ENCODE measurements at regions not wholly inside any gene's neighbourhood (a gene's known extent, or its start where the extent isn't known, plus 50 kb on each side); places are given as distances from the start of the nearest gene placed in this dataset.

DNA sequence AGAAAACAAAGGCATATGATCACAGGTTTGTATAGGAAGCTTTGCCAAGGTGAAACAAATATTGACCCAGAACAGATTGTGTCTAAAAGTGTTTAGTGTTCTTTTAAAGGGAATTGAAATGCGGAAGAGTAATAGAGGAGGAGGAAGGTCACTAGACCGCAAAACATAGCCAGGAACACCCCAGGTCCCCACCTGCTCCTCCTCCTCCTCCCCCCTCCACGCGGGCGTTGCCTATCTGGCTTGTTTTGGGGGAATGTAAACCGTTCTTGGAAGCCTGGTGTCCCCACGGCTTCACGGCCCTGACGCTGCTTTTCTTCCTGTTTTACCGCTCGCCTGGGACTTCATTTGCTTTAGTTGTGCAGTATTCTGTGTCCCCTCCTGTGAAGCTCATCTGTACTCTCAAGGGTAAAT lies 81.0 kb upstream of the PFKP start:
- no peak for TF ChIP-seq Cebpa-rat (IDR thresholded peaks at IDR 0.05)
- Histone ChIP-seq H3K9me3 (replicated peaks in 1 of 11) (peaks cover 13 to 24% (median 19%) of the 10 kb centered on the region in 11 experiments), H3K9ac (peak overlapping the region in 4 of 11 experiments; percentile 8 to 60 (median 42); a peak in 7 of 22 replicates), H3K27ac (peak overlapping the region in 4 of 11 experiments; percentile 1 to 31 (median 14); a peak in 3 of 22 replicates), H3K4me2 (peak overlapping the region; percentile 57 to 94 (median 78)), H3K4me3 (peak overlapping the region in 6 of 10 experiments; percentile 6 to 39 (median 21); a peak in 4 of 20 replicates), H3K4me1 (peaks cover 17 to 33% (median 26%) of the 10 kb centered on the region in 10 experiments), H3K36me3 (no peaks in the 10 kb centered on the region), H3K27me3 (0 out of 22 replicates have a peak, but pooled peaks cover 0 to 4% (median 0%) of the 10 kb centered on the region in 11 experiments), H4K20me1 (no peaks in the 10 kb centered on the region)

DNA sequence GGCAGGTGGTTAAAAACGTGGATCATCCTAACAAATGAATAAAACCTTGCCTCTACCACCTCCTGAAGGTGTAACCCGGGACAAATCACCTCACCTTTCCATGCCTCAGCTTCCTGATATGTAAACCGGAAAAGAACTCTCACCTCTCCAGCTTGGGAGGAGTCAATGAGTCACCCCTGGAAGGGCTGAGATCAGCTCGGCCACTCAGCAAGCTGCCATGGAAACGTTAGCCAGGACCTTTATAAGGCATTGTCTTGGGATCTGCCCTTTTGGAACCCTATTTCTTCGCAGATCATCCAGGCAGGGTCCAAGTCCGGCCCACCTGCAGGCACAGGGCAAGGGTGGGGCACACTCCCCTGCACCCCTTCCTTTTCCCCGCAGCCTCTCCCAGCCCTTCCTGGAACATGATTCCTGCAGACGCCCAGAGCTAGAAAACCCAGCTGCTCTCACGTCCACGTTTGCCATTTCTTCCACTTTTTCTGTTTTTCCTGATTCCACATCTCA lies 81.6 kb upstream of the PFKP start:
- H3K4me2 ChIP-seq: peak overlapping the region; percentile 57 to 94 (median 78)
- peak overlapping the region in 2 of 10 experiments; percentile 2 to 25; a peak in 1 of 20 replicates for H3K4me3 ChIP-seq
- H3K27ac ChIP-seq: no peak overlapping the region; a peak in 1 of 22 replicates
- H4K20me1 ChIP-seq: no peaks in the 10 kb centered on the region
- H3K9ac ChIP-seq: peak overlapping the region in 1 of 11 experiments; percentile 60; a peak in 2 of 22 replicates
- H3K36me3 ChIP-seq: no peaks in the 10 kb centered on the region
- peaks cover 13 to 24% (median 19%) of the 10 kb centered on the region in 11 experiments for H3K9me3 ChIP-seq (replicated peaks in 1 of 11)
- peaks cover 22 to 40% (median 28%) of the 10 kb centered on the region in 10 experiments for H3K4me1 ChIP-seq
- TF ChIP-seq Cebpa-rat (IDR thresholded peaks at IDR 0.05): no peak
- H3K27me3 ChIP-seq: 0 out of 22 replicates have a peak, but pooled peaks cover 0 to 4% (median 0%) of the 10 kb centered on the region in 11 experiments

DNA sequence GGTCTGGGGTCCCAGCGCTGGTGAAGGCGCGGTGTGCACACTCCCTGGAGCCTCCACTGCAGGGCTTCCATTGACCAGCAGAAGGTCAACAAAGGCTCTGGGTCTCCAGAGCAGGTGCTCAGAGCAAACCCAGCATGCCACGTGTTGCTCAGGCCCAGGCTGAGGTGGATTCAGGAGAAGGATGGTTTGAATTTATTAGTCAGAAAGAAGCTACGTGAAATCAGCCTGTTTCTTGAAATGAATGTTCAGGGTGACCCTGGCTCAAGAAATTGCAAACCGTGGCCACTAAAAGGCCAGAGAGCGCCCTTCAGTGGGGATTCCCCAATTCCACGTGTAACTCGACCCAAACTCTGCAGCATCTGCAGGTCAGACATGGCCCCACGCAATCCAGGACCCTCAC lies 82.7 kb upstream of the PFKP start:
- Histone ChIP-seq H3K27me3 (0 out of 22 replicates have a peak, but pooled peaks cover 0 to 4% (median 0%) of the 10 kb centered on the region in 11 experiments), H3K4me2 (no peak overlapping the region), H3K9ac (no peak overlapping the region), H3K4me1 (peaks cover 22 to 40% (median 28%) of the 10 kb centered on the region in 10 experiments), H3K4me3 (no peak overlapping the region), H4K20me1 (no peaks in the 10 kb centered on the region), H3K36me3 (no peaks in the 10 kb centered on the region), H3K9me3 (replicated peaks in 1 of 11) (peaks cover 10 to 20% (median 15%) of the 10 kb centered on the region in 11 experiments), H3K27ac (no peak overlapping the region)
- TF ChIP-seq Cebpa-rat (IDR thresholded peaks at IDR 0.05): no peak

DNA sequence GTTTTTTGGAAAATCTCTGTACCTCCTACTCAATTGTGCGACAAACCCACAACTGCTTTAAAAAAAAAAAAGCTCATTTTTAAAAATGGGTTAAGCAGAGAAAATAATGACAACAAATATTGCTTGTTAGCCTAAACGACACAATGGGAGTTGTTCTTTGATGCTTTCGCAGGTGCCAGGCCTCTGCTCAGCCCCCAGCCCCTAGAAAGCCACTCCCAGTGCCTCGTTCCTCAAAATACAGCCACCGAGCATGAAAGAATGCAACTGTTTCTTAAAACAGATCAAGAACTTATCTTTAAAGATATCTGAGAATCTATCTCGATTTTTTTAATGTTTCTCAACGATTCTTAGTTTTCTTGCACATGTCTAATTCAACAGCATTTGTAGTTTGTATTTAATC lies 85.2 kb upstream of the PFKP start:
- no peak for TF ChIP-seq Cebpa-rat (IDR thresholded peaks at IDR 0.05)
- no peak overlapping the region for H3K9ac ChIP-seq
- 0 out of 22 replicates have a peak, but pooled peaks cover 0 to 4% (median 0%) of the 10 kb centered on the region in 11 experiments for H3K27me3 ChIP-seq
- H3K36me3 ChIP-seq: no peaks in the 10 kb centered on the region
- H3K4me3 ChIP-seq: no peak overlapping the region
- H3K4me2 ChIP-seq: no peak overlapping the region
- no peak overlapping the region for H3K27ac ChIP-seq
- H3K9me3 ChIP-seq (replicated peaks in 1 of 11): no peaks in the 10 kb centered on the region
- H4K20me1 ChIP-seq: no peaks in the 10 kb centered on the region
- H3K4me1 ChIP-seq: peaks cover 16 to 32% (median 25%) of the 10 kb centered on the region in 10 experiments

DNA sequence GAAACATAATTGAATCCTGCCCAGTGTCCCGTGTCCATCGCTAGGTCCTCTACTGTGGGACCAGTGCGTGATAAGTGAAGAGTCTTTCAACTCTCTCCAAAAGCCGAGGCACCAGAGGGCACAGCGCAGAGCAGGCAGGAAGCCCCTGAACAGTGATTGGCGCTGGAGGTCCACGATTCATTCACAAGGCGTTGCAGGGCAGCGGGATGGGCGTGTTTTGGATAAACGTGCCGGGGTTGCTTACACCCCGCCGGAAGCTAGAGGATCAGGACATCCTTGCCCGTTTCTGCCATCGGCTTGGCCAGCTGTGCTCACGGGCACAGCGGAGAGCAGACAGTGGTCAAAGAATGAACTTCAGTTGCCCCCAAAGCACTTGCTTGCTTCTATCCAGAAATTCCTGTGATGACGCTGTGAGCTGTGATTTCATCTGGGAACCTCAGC lies 86.0 kb upstream of the PFKP start:
- H3K4me3 ChIP-seq: no peak overlapping the region

DNA sequence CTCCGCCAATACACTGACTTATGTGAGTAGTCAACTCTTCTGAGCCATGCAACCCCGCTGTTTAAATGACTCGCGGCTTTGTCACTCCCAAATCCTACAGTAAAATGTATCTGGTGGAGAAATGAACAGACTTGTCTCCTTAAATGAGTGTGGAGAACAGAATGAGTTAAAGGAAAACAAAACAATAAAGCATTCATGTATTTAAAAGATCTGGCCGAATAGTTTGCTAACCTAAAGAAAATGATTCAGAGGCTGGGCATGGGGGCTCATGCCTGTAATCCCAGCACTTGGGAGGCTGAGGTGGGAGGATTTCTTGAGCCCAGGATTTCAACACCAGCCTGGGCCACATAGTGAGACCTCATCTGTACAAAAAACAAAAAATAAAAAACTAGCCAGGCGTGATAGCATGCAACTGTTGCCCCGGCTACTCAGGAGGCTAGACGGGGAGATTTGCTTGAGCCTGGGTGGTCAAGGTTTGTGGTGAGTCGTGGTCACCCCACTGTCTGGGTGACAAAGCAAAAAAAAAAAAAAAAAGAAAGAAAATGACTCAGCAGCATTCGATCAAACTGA lies 86.5 kb upstream of the PFKP start:
- no peaks in the 10 kb centered on the region for H3K36me3 ChIP-seq
- no peak overlapping the region for H3K4me3 ChIP-seq
- peaks cover 5 to 19% (median 12%) of the 10 kb centered on the region in 10 experiments for H3K4me1 ChIP-seq
- H3K27ac ChIP-seq: no peak overlapping the region
- no peaks in the 10 kb centered on the region for H3K9me3 ChIP-seq (replicated peaks in 1 of 11)
- H3K27me3 ChIP-seq: 0 out of 22 replicates have a peak, but pooled peaks cover 0 to 2% (median 0%) of the 10 kb centered on the region in 11 experiments
- no peak for TF ChIP-seq Cebpa-rat (IDR thresholded peaks at IDR 0.05)
- H3K9ac ChIP-seq: no peak overlapping the region
- peak overlapping the region in 3 of 11 experiments; percentile 8 to 39 (median 14); a peak in 2 of 22 replicates for H3K4me2 ChIP-seq
- H4K20me1 ChIP-seq: no peaks in the 10 kb centered on the region

More for the DNA sequence above, 86.0 kb upstream of the PFKP start:
- Histone ChIP-seq H3K4me2 (peak overlapping the region in 4 of 11 experiments; percentile 4 to 39 (median 11); a peak in 2 of 22 replicates), H3K36me3 (no peaks in the 10 kb centered on the region), H3K4me1 (peaks cover 10 to 24% (median 17%) of the 10 kb centered on the region in 10 experiments), H3K9ac (no peak overlapping the region), H3K9me3 (replicated peaks in 1 of 11) (no peaks in the 10 kb centered on the region), H4K20me1 (no peaks in the 10 kb centered on the region), H3K27ac (no peak overlapping the region), H3K27me3 (0 out of 22 replicates have a peak, but pooled peaks cover 0 to 4% (median 0%) of the 10 kb centered on the region in 11 experiments)
- TF ChIP-seq Cebpa-rat (IDR thresholded peaks at IDR 0.05): no peak

DNA sequence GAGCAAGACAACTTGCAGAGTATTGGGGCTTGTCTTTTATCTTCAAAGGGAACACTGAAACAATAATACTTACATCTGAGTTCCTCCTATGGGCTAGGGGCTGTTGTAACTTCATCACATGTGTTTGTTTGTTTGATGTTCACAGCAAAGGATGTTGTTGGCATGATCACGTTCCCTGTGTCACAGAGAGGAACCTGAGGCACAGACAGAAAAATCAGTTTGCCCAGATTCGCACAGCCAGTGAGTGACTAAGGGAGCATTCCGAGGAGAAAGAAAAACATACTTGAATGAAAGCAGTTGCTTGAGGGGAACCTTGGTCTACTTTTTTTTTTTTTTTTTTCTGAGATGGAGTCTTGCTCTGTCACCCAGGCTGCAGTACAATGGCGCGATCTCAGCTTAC lies 87.2 kb upstream of the PFKP start:
- Histone ChIP-seq H3K9ac (no peak overlapping the region), H3K4me1 (peaks cover 0 to 11% (median 7%) of the 10 kb centered on the region in 10 experiments; a peak in 11 of 20 replicates), H3K4me2 (no peak overlapping the region), H4K20me1 (no peaks in the 10 kb centered on the region), H3K27me3 (no peaks in the 10 kb centered on the region), H3K36me3 (no peaks in the 10 kb centered on the region), H3K4me3 (no peak overlapping the region), H3K27ac (no peak overlapping the region), H3K9me3 (replicated peaks in 1 of 11) (no peaks in the 10 kb centered on the region)
- TF ChIP-seq Cebpa-rat (IDR thresholded peaks at IDR 0.05): no peak

DNA sequence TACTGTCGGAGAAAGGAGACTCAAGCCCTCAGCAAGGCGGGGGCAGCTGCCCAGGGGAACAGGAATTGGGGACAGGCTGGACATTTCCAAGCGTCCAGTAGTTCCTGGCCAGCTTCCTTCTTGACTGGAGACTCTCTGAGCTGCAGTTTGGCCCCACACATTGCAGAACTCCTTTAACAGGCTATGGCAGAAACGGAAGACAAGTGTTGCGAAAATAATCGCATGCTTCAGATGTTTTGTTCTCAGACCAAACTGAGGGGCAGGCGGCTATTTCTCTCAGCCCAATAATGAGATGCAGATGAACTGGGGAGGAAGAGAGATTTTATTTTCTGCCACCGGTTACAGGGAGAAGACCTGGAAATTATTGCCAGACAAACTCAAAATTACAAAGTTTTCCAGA lies 88.0 kb upstream of the PFKP start:
- Histone ChIP-seq H4K20me1 (no peaks in the 10 kb centered on the region), H3K27ac (no peak overlapping the region), H3K27me3 (no peaks in the 10 kb centered on the region), H3K9ac (no peak overlapping the region), H3K36me3 (no peaks in the 10 kb centered on the region), H3K4me2 (0 out of 22 replicates have a peak overlapping the region, but pooled peaks of 1 of the 11 experiments have one; percentile 9), H3K4me1 (peaks cover 0 to 11% (median 7%) of the 10 kb centered on the region in 10 experiments; a peak in 11 of 20 replicates), H3K4me3 (no peak overlapping the region), H3K9me3 (replicated peaks in 1 of 11) (no peaks in the 10 kb centered on the region)
- TF ChIP-seq Cebpa-rat (IDR thresholded peaks at IDR 0.05): no peak

DNA sequence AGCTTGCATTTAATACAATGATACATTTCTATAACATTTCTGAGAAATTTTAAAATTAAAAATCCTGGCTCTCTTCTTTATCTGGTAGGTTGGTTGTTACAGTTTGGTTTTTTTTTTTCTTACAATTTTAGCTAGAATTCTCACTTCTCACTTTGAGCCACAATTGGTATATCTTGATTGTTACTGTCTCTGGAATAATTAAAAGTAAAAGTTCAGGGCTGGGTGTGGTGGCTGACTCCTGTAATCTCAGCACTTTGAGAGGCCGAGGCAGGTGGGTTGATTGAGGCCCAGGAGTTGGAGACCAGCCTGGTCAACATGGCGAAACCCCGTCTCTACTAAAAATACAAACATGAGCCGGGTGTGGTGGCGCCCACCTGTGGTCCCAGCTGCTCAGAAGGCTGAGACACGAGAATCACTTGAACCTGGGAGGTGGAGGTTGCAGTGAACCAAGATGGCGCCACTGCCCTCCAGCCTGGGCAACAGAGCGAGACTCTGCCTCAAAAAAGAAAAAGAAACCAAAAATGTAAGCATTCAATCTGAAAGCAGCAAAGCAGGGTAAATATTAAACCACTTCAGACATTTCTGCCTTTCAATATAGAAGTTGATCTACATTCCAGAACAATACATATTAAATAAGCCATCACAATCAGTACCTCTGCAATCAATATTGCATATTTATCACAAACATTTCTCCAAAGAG lies 88.6 kb upstream of the PFKP start:
- no peaks in the 10 kb centered on the region for H4K20me1 ChIP-seq
- no peaks in the 10 kb centered on the region for H3K9me3 ChIP-seq (replicated peaks in 1 of 11)
- H3K4me2 ChIP-seq: 0 out of 22 replicates have a peak overlapping the region, but pooled peaks of 1 of the 11 experiments have one; percentile 9
- H3K27ac ChIP-seq: no peak overlapping the region
- H3K9ac ChIP-seq: no peak overlapping the region
- no peaks in the 10 kb centered on the region for H3K27me3 ChIP-seq
- no peak for TF ChIP-seq Cebpa-rat (IDR thresholded peaks at IDR 0.05)
- H3K4me3 ChIP-seq: no peak overlapping the region
- no peaks in the 10 kb centered on the region for H3K36me3 ChIP-seq
- H3K4me1 ChIP-seq: peaks cover 0 to 11% (median 7%) of the 10 kb centered on the region in 10 experiments; a peak in 11 of 20 replicates

Data from BLaER1 treated with 17β-estradiol and CSF1 and Interleukin-3, amounts not matched to agents 10 nM and 100 nM (cell line).